LNCaP clone FGC (cell line): ENCODE measurements at regions not wholly inside any gene's neighbourhood (a gene's known extent, or its start where the extent isn't known, plus 50 kb on each side); places are given as distances from the start of the nearest gene placed in this dataset.

Source experiments
- DNase-seq: peaks from one replicate; pipeline ENCODE4 v3.0.0-alpha.2; 2011; ENCODE audit warnings: low read depth
- H3K4me3 ChIP-seq: 2 replicates; pipeline ENCODE4 v1.5.1; 2011; ENCODE audit warnings: mild to moderate bottlenecking, low read depth, low read length, control low read depth
- CTCF ChIP-seq: IDR thresholded peaks from 2 replicates; pipeline ENCODE4 v1.5.1; 2012; ENCODE audit warnings: mild to moderate bottlenecking; ENCODE audit not compliant: control insufficient read depth, insufficient read depth; ENCODE audit errors: extremely low read depth

DNA sequence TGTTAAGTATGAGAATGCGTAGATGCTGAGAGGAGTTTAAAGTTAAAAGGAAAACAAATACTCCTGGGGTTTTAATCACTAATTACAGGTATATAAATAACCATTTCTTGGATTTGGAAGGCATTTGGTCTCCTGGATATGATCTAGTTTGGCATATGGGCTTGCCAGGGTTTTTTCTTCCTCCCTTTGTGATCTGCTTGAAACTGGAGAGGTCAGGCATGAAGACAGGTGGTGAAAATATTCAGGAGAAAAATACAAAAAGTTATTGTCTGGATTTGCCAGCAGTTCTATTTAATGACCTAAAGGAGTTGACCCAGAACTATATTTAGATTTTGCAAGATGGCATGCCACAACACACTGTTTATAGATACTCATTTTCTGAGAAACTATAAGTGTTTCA lies 136.3 kb downstream of the DIPK2A start:
- H3K4me3 ChIP-seq, result no peak overlapping the region
- DNase-seq, result no peak
- TF ChIP-seq CTCF, result no peak

DNA sequence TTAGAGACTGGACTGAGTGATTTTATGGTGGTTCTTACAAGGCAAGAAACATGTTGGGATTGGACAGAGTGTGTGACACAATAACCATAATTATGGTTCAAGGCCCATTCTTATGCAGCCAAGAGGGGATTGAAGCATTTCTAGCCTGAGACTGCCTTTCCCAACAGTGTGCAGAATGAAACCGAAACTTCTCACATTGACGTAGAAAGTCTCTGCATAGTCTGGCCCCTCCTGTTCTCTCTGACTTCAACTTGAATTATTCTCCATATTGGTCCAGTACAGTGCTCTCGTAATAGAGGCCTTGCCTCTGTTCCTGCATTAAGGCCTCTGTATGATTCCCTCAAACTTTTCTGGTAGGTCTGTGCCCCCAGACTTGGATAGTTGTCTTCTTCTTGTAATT lies 138.3 kb downstream of the DIPK2A start:
- no peak for DNase-seq
- TF ChIP-seq CTCF, result no peak
- no peak overlapping the region for H3K4me3 ChIP-seq

- TF ChIP-seq CTCF, result no peak
- no peak overlapping the region for H3K4me3 ChIP-seq
- peak; percentile 37 for DNase-seq
Measured at GRCh38 chr3:144112036-144112435, 140.4 kb downstream of the DIPK2A start.

GRCh38 chr3:144112437-144112836 lies 140.8 kb downstream of the DIPK2A start:
- no peak; the same call in 1 of the 2 replicates for TF ChIP-seq CTCF
- H3K4me3 ChIP-seq, result no peak overlapping the region
- peak; percentile 72 for DNase-seq

DNA sequence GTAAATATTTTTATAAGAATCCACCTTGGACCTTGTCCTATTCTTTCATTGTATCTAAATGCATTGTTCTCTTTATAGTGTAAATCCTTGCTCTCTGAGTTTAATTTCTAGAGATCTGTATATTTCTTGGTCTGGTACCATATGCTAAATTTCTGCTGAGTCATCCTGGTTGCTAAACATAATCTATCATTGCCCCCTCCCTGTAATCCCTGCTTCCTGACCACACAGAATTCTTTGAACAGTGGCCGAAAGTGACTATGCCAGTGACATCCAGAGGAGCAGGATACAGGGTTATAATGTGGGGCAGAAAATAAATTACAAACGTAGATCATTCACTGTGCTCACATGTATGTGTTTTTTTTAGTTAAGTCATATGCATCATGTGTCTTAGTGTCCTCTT lies 143.1 kb downstream of the DIPK2A start:
- H3K4me3 ChIP-seq, result no peak overlapping the region
- no peak for DNase-seq
- TF ChIP-seq CTCF, result no peak

DNA sequence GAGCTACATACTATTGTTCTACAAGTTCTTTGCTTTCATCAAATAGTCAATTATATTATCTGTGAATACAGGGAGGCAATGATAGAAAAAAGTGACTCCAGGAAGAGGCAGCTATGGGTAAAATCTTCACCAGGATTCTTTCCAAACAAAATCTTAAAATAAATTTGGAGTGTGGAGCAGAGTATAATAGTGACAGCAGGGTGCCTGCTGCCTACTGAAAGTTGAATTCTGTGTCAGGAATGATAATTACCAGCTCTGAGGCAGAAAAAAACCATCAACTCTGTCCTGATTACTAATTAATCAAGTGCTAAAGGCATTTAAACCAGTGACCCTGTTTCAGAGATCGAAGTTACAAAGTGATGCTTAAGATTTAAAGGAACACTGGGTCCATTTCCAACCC lies 148.0 kb downstream of the DIPK2A start:
- no peak for DNase-seq
- H3K4me3 ChIP-seq, result no peak overlapping the region
- TF ChIP-seq CTCF, result no peak

DNA sequence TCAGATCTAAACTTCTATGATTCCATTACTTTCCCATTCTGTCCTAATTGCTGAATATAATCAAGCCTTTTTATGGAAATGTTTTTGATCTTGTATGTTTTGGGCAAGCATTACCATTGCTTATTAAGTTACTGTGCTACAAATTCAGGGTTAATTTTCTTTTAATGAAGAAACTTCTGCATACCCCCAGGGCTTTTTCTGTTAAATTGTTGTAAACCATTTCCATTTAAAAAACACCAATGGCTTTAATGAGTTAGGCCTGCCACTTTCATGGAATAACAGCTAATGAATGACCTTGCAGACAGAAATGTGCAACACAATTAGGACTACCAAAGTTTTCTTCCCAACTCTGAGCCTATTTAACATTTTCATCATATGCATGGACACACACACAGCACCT lies 150.0 kb downstream of the DIPK2A start:
- DNase-seq, result no peak
- TF ChIP-seq CTCF, result no peak
- H3K4me3 ChIP-seq, result no peak overlapping the region
